ENCODE measurements at regions not wholly inside any gene's neighbourhood (a gene's known extent, or its start where the extent isn't known, plus 50 kb on each side); places are given as distances from the start of the nearest gene placed in this dataset.

GRCh38 chr4:11727903-11728564 lies 299.3 kb upstream of the HS3ST1 start:
- no peak for DNase-seq

DNA sequence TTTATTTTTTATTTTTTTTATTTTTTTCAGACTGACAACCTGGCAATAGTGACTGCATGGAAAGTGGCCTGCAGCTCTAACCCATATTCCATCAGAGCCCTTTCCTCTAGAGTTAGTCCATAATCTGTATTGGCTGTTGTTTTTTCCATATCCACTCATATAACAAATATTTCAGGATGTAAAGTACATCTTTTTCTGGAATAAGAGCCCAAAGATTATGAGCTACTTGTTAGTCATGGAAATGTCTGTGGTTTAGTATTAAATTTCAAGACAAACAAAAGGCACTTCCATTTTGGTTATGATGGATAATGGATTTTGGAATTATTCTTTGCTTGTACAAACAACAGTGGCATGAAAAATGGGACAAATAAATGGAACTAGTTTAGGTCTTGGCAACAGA lies 296.0 kb upstream of the HS3ST1 start:
- DNase-seq: no peak

DNA sequence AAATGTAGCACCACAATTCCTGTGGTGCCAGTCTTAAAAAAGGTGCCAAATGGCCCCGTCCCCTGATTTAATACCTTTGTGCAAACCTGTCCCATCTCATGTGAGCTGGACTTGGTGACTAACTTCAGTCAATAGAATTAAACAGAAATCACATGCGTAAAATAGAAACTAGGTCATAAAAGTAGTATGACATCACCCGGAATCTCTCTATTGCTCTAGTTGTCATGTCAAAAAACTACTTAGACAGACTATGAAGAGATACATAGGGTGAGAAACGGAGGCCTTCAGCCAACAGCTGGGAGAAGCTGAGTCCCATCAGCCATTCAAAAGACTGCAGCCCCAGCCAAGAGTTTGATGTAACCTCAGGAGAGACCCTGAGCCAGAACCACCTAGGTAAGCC lies 293.5 kb upstream of the HS3ST1 start:
- no peak for DNase-seq

DNA sequence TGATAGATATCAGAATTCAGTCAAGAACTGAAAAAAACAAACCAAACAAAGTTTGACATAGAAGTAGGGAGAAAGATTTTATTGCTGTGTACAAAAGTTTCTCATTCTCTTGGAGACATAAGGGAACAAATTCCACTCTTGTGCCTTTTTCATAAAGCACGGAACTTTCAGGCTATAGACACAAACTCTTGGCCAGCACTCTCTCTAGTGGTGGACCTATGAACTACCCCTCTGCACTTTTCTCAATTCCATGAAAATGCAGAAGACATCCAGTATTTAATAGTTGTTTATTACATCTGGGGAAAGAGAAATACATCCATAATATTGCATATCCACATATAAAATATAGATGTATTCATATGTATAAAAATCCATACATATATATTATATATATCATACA lies 291.6 kb upstream of the HS3ST1 start:
- no peak for DNase-seq

- DNase-seq: no peak
Observed at GRCh38 chr4:11719879-11720278, 291.2 kb upstream of the HS3ST1 start.

- DNase-seq: no peak
Observed at GRCh38 chr4:11715753-11716521, 287.2 kb upstream of the HS3ST1 start.

DNA sequence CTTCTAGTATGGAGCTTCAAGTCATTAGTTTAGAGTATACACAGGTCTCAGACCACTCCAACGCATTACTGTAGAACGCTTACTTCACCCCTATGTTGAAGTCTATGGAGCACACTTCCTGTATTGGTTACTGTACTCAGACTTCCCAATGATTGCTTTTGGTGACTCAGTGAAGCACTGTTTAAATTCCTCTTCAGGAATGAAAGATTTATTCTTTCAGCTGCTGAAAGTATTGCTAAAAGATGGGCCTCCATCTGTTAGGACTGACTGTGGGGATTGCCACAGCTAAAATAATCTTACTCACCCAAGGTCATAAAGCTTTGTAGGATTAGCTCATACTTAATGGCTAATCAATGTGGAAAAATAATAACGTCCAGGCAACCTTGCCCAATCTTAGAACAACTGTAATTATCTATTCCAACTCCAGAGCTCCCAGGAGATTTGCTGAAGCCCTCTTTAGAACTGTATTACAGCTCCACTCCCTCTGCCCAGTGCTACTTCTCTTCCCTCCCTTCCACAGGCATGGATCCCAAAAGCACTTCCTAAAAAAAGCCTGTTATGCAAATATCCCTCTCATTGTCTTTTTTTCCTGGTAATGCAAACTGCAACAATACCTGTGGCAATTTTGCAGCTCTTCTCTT lies 281.9 kb upstream of the HS3ST1 start:
- no peak for DNase-seq

- no peak for DNase-seq
Observed at GRCh38 chr4:11704186-11704830, 275.6 kb upstream of the HS3ST1 start.

DNA sequence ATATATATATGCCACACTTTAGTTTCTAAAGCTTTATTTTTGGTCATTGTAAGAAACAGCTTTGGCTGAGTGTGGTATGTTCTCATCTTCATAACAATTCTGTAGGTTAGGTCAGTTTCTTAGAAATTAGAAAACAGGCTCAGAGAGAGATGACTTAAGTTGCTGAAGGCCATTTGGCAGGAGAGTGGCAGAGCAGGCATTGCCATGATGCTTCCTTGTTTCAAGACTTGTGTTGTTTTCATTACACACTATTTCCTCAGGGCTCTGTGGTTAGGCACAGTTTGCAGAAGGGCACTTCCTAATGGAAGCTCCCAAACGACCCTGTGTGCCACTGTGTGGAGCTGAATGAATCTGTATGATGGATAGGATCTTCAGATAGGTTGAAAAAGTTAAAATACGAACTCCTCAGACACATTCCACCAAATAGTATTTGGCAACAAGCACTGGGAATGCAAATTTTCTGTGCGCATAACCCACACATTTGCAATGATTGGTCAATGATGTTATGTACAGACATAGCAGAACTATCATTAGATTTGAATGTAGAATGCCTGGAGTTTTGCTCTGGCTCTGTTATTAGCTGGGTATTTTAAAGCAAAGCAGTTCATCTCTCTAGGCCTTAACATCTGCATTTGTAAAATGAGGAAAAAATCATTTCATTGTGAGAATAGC lies 274.3 kb upstream of the HS3ST1 start:
- DNase-seq: no peak

DNA sequence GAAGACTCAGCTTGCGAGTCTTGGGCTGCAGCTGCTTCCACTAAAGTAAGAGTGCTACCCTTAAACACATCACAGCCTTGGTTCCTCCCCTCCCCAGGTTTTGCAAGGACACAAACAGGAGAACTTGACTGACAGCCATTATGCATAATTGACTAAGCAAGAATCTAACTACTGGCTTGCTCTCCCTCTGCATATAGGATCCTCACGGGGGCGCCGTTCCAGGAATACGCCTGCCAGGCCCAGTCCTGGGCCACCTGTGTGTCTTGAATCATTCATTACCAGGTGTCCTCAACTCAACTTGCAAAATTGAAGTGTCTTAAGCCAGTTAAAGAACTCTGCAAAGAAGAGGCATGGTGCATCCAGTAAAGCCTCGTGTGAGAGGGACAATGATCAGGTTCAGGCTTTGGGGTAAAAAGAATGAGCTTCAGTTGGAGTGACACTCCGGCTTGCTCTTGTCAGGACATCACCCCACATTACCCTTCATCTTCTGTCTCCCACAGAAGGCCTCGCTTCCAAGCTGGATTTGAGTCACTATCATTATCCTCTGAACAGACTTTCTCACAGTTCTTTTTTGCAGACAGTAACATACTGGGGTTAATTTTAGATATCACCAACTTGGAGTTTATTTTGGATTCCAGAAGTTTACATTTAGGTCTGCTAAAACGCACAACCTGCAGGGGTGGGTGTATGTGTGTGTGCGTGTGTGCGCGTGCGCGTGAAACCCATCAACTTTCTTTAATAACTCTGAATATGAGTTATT lies 273.5 kb upstream of the HS3ST1 start:
- DNase-seq: no peak

- DNase-seq: no peak
Observed at GRCh38 chr4:11700751-11701226, 272.1 kb upstream of the HS3ST1 start.

GRCh38 chr4:11698846-11699590 lies 270.3 kb upstream of the HS3ST1 start:
- no peak for DNase-seq

DNA sequence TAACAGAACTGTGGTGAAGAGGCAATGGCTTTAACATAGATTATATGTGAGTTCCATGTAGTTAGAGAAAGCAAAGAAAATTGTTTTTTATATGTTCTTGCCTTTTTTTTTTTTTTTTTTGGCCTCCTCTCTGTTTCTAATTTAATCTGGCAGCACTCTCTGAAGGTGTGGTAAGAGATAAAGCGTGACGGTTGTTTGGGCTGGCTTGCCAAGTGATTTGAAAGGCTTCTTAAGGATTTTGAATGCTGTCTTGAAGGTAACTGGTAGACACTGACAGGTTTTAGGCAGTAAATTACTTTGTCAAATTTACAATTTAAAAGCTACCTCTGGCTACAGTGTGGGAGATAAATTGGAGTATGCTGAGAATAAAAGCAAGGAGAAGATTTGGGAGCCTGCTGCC lies 269.3 kb upstream of the HS3ST1 start:
- no peak for DNase-seq

- no peak for DNase-seq
Observed at GRCh38 chr4:11693693-11694092, 265.0 kb upstream of the HS3ST1 start.

DNA sequence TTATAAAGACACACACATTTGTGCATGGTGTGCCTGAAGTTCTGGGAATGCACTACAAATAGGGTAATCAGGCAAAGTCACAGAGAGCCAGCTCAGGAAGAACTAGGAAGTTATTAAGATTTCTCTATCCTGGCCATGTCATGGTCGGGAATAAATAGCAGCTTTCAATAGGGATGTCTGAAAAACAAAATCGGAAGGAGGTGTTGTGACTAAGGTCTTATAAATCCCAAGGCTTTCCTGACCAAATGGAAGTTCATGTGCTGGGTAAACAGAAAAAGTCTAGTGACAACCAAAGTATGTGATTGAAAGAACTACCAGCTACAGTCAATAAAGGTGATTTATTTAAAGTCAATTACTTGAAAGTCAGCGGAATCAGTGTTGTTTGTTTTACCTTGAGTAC lies 262.5 kb upstream of the HS3ST1 start:
- DNase-seq: no peak

DNA sequence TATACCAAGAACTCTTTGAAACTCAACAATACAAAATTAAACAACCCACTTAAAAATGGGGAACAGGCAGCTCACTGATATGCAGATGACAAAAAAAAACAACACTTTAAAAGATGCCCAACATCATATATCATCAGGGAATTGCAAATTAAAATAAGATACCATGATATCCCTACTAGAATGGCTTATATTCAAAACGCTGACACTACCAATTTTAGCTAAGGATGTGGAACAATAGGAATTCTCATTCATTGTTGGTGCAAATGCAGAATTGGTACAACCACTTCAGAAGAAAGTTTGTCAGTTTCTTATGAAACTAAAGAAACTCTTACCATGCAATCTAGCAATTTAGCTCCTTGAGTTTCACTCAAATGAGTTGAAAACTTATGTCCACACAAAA lies 259.0 kb upstream of the HS3ST1 start:
- DNase-seq: no peak

DNA sequence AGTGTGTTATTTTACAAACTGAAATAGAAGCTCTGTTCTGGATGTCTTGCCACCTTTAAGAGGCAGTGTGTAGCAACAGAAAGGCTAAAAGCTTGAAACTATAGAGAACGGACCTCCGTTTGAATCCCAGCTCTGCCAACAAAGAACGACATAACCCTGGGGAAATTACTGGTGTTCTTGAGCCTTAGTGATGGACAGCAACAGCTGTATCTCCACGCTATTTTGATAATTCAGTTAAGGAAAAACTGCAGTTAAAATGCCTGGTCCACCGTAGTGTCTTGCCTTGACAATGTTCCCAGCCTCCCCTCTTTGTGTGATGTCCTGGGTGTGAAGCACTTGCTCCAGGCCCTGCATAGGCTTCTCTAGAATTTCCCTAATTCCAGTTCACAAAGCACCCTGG lies 256.8 kb upstream of the HS3ST1 start:
- no peak for DNase-seq

DNA sequence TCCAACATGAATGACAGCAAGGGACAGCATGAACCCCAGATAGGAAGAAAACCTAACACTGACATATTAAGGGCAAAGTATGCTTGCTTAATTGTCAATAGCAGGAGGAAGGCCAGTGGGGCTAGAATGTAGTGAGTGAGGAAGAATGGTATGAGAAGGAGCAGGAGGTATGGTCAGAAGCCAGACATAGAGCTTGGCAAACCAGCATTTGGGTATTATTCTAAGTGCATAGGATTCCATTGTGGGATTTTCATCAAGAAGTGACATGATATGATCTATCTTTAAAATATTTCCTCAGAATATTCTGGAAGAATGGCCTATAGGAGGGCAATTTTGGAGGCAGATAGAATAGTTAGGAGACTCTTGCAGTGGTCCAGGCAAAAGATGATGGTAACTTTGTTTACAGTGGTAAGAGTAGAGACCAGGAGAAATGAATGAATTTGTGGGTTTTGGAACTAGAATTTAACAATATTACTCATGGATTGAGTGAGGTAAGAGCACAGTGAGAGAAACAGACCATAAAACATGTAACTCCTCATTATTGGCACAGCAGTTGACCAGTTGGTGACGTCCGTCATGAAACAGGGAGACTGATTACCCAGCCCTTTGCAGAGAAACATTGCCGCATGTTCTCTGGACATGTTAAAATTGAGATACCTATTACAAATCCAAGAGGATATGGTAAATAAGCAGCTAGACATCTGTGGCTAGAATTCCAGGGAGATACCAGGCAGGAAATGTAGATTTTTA lies 246.5 kb upstream of the HS3ST1 start:
- no peak for DNase-seq

DNA sequence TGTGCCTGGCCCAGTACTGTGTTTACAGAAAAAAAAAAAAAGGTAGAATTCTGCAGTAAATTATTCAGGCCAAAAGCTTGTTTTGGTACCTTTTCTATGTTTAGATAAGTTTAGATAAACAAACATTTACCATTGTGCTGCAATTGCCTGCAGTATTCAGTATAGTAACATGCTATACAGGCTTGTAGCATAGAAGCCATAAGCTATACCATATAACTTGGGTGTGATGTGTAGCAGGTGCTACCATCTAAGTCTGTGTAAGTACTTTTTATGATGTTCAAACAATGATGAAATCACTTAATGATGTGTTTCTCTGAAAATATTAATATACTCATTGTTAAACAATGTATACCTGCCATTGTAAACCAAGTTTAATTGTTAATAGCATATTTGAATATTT lies 241.6 kb upstream of the HS3ST1 start:
- no peak for DNase-seq

- no peak for DNase-seq
Observed at GRCh38 chr4:11669156-11669555, 240.5 kb upstream of the HS3ST1 start.

DNA sequence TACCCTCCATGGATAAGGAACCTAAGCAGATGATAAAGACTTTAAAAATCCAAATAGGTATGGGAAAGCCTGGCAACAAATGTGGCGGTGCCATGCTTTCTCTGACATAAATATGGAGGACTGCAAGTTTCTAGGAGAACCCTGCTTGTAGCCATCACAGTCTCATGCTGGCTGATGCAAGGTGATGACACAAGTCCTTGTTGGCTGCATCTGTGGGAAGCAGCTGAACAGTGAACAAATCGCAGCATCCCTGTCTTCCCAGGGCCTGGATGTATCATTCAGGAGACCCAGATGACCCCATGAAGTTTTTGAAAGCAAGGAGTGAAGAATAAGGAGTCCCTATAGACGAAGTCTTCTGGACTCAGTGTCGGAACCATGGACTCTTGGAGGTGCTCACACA lies 234.4 kb upstream of the HS3ST1 start:
- DNase-seq: no peak

All from activated T-cell treated with anti-CD3 and anti-CD28 coated beads, Interleukin-2, amount 50 U/mL, for 48 hours (primary cell).